ENCODE measurements at regions not wholly inside any gene's neighbourhood (a gene's known extent, or its start where the extent isn't known, plus 50 kb on each side); places are given as distances from the start of the nearest gene placed in this dataset.
"Not testable (repeated sequence)": the region's sequence is repeated elsewhere in the genome, so short reads cannot be mapped to it uniquely, and the experiment has no call there.

DNA sequence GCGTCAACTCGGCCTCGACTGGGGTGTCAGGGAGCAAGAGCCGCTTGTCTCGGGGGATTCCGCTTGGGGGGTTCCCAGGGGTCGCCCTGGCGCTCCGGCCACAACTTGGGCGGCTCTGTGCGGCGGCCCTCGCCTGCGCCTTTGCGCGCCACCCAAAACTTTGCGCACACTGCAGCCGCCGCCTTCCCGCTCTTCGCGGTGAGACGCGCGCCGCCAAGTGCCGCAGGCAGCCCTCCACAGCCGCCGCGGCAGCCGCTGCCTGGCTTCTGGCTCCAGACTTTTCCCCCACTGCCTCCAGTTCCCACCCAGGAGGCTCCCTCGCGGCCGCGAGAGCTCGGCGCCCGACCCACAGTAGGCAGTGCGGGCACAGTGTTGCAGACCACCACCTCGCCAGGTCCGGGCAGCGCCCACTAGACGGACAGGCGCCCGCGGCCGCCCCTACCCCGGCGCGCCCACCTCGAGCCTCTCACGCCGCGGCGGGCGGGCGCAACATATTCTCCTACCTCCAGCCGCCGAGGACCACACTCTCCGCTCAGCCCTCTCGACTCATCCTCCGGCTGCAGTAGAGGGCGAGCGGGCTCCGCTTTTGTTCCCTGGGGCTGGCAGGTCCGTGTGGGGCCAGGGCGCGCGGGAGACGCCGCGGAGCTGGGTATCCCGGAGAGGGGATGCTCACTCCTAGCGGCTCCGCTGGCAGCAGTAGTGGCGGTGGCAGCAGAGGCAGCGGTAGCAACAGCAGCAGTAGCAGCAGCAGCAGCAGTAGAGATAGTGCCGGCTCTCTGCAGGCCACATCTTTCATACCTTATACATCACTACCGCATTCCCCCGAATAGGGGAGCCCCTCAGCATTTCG lies 296.6 kb downstream of the OMA1 start:
- no peak for DNase-seq

DNA sequence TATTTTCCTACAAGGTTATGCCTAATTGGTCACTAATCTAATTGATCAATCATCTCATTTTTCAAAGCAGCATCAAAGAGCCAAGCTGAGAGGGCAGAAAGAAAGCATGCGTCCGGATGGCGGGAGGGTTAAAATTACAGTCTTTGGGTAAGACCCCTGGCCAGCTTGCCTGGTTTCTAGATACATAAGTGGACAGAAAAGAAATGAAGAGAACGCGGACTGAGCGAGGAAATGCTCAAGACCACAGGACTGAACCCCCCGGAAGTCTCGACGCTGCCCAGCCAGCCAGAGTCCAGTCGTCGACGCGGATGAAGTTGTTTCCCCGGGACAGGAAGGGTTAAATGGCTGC lies 297.2 kb downstream of the OMA1 start:
- DNase-seq: no peak

DNA sequence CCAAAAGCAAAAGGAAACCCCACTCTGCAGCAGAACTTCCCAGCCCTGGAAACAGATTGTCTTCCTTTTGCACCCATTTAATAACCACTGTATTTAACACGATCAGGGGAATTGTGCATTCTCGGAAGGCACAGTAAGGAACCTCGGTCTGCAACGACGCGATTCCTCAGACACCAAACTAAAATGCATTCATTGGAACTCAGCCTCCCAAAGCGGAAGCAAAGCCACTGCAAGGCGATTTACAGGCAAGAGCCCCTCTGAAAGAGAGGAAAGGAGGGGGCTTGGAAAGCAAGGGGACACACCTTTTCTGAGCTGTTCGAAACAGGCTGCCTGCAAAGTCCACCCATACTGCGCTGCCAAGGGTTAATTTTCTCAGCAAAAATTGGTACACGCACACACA lies 297.7 kb downstream of the OMA1 start:
- no peak for DNase-seq

DNA sequence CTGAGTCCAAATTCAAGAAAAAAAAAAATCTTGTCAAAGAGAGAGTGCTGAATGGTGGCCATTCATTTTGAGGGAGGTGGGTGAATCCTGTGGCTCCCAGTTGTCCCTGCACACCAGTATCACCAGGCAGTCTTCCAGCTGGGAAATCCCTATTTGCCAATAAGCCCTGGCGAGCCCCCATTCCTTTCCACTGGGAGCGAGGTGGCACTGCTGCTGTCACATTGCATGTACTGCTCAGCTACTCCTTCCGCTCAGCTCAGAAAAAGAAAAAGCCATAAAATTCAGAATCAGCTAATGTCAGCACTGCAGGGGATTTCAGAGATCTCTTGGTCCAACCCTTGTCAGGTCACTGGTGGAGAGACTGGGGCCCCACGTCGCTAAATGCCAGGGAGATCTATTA lies 298.5 kb downstream of the OMA1 start:
- no peak for DNase-seq

DNA sequence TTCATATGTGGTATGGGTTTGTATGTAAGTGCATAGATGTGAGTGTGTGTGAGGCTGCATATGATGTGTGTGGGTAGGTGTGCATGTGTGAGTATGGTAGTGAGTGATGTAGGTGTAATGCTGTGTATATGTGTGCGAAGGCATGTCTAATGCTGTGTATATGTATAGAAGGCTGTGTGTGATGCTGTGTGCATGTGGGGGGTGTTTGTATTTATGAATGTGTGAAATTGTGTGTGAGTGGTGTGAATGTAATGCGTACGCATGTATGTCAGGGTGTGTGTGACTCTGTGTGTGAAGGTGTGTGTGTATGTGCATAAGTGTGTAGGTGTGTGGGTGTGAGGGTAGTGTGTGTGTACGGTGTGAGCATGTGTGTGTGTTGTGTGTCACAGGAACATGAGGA lies 300.0 kb downstream of the OMA1 start:
- no peak for DNase-seq

DNA sequence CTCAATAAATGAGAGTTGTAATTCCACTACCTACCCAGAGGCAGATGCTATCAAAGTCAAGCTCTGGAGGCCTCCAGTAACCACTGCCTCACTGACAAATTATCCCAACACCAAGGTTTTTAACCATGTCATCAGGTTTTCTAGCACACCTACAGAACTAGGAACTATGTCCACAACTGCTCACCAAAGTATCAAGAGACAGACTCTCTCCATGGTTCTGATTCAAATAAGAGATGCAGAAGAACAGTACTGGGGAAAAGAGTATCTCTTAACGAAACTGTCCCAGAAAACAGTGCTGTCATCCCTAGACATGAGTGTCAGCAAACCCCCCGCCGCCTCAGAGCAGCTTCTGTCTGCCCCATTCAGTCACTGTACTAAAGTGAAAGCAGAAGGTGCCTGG lies 301.7 kb downstream of the OMA1 start:
- DNase-seq: no peak

DNA sequence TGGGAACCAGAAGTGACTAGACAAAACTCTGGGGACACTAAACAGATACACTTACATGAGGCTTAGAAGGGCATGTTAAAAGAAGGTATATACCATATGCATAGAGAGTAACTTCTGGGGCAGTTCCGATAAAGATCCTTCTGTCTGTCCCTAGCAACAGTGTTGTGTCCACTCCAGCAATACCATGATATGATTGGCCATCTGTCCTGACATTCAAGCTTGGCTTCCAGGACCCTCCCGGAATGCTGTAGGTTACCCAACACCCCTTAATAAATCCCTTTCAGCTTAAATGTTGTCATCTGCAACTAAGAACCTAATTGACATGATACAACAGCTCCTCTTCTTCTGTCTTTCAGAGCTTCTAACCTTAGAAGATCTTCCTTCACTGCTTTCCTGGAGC lies 307.7 kb downstream of the OMA1 start:
- DNase-seq: no peak

DNA sequence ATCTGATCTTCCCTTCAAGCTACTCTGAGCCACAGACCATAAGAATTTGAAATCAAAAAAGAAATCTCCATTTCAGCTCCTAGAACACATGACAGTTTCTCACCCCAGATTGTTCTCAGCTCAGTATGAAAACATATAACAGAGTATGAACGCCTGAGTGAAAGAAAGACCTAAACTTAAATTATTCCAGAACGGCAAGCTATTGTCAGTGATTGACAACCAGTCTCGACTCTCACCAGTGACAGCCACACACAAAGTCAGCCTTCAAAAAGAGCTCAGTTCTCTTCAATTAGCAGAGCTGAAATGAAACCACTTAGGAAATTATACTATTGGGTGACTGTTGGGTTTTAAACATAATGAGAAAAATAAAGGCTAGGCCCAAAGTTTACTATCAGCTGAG lies 312.8 kb downstream of the OMA1 start:
- DNase-seq: no peak

DNA sequence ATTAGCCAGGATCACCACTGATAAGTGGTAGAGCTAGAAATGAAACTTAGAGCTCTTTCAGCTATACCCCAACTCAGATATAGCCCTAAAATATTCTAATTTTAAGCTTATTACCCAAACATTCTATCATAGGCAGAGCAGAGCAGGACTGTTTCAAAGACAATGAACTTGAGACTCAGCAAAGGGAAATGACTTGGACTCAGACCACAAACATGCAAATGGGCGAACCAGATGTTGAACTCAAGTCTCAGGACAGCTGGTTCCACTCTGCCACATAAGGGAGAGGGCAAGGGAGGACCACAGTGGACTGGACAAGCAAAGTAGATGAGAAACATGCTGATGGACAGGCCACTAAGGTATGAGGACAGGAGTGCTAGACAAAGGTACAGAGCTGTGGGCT lies 315.3 kb downstream of the OMA1 start:
- no peak for DNase-seq

DNA sequence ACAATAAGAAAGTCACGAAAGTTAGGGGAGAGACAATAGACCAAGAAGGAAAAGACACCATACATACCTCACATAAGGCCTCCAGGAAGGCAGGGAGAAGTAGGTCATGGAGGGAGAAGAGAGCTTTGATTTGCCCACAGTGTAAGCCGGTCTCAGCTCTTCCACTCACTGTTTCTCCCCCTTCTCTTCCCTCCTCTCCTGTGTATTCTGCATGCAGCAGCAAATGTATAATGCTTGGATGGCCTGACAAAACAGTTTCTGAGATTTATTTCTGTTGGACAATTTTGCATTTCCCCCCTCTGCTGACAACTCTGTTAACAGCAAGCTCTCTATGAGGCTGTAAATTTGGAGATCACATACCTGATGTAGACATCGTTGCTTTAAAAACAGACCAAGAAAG lies 318.9 kb downstream of the OMA1 start:
- no peak for DNase-seq

DNA sequence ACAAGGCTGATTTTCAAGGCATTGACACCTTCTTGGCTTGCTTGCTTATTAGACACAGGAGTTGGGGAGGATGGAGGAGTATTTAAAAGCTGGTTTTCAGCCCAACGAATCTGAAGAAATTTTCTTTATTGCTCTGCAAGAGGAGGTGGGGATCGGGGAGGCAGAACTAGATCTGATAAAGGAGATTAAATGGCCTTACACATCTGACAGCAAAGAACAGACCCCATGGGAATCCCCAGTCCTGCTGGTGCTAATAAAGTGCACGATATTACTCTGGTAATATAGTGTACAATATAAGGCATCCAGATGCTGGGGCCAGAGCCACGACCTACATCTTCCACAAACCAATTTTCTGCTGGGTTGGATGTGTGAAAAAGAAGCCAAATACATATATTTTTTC lies 323.0 kb downstream of the OMA1 start:
- no peak for DNase-seq

DNA sequence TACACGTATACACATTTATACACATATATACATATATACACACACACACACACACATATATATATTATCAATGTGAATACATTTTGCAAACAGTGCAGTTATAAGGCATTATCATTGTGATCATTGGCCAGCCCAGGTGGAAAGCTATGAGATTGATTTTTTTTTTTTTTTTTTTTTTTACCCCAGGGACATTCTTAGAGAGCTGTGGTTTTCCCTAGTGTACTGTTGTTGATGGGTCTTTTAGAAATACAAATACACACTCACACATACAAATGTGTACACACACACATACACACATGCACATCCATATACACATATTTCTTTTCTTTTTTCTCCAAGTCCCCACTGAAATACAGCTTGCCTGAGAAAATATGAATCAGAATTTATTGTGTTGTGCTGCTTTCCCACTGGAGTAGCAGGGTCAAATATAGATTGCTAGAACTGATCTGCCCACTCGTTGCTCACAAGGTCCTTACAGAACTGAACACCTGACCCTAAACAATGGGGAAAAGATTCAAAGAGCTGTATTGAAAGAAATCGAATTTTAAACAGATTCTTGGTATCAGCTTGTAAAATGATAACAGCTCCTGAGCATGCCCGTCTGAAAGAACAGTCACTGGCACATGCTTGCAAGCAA lies 325.6 kb downstream of the OMA1 start:
- DNase-seq: no peak

DNA sequence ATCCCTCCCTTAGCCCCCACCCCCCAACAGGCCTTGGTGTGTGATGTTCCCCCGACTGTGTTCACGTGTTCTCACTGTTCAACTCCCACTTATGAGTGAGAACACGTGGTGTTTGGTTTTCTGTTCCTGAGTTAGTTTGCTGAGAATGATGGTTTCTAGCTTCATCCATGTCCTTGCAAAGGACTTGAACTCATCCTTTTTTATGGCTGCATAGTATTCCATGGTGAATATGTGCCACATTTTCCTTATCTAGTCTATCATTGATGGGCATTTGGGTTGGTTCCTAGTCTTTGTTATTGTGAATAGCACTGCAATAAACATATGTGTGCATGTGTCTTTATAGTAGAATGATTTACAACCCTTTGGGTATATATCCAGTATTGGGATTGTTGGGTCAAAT lies 330.4 kb downstream of the OMA1 start:
- not testable (repeated sequence) for DNase-seq

DNA sequence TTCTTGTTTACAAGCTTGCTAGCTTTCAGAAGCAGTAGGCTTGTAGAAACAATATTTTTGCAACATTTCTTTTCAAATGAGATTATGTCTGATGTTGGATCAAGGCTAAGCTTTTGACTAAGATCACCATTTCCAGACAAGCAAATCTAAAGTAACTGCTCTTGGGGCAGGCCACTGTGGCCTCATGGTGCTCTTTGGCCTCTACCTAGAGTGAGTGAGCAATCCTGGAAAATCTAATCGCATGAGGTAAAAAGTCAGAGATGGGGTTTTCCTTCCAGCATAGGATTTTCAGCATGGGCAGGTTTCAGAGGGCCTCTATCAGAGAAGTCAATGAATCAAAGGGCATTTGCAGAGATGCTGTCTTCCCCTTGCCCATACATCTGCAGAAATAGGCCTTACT lies 331.9 kb downstream of the OMA1 start:
- no peak for DNase-seq

DNA sequence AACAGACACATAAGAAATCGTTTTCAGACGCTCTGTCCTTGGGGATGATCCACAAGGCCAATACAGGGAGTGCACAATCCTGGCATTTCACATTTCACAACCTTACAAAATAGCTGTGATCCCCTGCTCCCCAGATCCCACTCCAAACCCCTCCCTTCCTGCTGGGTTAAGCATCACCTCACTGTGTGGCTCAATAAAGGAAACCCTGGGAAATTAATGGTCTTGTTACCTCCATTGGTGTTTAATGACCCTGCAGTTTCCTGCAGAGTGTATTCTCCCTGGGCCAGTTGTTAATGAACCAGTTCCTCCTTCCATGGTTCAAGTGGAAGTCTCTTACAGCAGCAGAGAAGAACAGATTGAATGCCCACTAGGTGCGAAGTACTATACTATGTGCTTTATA lies 334.7 kb downstream of the OMA1 start:
- DNase-seq: no peak

DNA sequence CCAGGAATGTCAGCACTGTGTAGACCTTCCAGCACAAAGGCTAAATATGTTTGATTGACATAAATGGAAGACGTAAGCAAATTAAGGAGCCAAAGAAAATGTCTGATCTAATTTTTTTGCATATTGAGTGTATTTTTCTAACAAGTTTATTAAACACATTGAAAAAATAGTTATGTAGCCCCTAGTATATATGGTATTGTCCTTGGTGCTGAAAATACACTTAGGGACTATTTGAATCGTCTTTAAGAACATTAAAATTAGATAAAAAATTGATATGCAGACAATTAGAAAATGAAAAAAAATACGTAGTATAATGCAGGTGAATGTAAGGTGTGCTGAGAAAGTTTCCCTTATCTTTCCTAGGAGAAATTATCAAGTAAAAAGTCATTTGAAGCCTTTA lies 337.0 kb downstream of the OMA1 start:
- no peak for DNase-seq

DNA sequence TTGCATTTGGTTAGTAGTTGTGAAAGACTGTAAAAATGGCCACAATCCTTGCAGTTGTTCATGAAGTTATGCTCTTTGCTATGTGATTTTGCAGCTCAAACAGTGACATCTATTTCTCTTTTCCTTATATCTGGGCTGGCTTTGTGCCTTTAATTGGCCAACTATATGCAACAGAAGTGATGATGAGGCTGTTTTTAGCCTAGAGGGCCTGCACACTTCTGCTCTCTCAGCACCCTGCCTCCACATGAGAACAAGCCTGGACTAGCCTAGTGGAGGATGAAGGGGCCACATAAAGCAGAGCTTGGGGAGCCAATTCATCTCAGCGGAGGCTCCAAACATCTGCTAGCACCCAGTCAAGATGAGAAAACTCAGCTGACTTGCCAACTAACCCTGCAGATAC lies 339.8 kb downstream of the OMA1 start:
- DNase-seq: no peak

DNA sequence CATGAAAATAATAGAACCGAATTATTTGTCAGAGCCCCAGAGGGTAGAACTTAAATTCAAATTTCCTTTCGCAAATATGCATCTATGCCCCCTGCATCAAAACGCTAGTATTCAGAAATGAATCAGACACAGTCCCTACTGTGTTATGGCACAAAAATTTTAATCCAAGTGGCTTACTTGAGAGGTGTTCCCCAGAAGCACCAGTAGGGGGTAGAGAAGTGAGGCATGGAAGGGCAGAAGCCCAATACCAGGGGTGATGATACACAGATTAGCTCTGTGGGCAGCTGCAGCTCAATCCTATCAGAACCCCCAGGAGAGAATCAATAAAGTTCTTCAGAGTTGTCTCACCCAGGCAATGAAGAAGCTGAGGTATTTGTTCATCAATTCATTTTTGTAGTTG lies 342.2 kb downstream of the OMA1 start:
- DNase-seq: no peak

DNA sequence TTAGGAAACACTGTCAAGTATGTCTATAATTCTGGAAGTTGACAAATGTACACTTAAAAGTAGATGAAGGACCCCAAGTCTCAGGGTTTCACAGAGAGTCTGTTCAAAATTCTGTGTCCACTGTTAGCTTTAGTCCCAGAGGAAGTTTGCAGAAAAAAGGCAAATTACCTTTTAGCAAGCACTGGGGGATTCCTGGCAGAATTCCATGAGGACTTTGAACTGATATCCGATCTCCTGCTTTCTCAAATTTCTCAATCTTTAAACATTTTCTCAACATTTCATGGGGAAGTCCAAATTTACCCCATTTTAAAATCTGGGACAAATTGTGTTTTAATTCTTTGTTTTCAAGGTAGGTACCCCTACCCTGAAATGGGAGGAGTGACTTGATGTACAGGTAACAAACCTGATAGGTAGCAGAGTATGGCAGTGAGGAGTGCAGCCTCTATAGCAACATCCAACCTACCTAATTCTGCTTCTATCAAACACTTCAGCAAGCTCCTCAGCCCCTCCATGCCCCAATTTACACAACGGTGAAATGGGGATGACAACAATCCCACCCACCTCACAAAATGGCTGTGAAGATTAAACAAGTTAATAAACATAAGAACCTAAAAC lies 344.9 kb downstream of the OMA1 start:
- DNase-seq: no peak

DNA sequence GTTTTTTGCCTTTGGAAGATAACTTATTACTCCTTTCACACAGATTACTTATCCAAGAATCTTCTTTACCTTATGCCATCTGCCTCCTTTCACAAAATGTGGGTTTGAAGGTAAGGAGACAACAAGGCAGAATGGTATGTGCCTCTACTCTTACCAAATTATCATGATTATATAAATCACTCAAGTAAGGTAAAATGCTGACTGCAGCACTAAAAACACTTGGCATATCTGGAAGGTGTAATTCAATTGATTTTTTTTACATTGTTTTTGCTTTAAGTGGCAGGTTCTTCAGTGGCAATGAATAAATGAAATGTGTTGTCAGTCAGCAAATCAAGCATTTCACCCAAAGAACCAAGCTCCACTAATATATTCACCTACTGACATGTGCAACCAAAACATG lies 346.1 kb downstream of the OMA1 start:
- no peak for DNase-seq

DNA sequence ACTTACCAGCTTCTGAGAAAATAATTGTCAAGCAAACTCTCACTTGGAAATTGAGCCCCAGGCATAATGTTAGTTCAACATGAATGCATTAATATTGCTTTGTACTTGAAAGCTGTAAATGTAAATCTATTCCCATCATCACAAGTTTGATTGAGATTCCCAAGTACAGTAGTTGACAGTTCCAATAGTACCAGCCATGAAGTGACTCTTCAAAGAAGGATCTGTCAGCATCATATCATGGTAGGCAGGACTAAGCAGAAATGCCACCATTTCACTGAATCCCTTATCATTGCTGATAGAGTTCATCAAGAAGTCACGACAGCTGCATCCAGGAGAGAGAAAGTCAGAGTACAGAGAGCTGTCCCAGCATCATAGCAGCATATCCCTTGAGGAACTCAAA lies 348.7 kb downstream of the OMA1 start:
- DNase-seq: no peak

DNA sequence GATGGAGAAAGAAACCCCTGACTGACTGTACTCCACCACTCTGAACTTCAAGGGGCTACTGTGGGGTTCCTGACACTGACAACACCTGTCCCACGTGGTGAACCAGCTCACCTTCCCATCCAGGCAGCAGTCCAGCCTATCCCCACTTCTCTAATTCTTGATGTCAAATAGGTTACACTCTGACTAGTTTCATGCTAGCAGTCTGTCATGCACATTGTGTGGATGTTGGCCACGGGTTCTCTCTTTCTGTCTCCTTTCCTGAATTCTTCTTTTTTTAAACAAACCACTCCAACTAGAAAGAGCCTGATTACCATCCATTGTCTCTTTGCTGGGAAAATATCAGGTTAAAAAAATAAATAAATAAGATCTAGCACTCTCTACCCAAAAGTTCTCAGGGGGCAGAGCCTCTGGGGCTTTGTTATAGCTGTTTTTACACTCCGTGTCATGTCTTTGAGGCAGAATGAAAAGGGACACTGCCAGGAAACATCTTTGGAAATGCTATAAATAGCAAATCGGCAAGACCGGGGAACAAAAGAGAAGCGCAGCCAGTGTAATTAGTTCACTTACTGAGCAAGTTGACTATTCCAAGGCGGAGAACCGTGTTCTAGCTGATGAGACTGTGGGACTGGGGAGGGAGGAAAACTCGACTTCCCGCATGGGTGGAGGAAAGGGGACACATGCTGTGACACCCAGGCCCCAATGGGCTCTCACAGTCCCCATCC lies 356.1 kb downstream of the OMA1 start:
- DNase-seq: no peak

DNA sequence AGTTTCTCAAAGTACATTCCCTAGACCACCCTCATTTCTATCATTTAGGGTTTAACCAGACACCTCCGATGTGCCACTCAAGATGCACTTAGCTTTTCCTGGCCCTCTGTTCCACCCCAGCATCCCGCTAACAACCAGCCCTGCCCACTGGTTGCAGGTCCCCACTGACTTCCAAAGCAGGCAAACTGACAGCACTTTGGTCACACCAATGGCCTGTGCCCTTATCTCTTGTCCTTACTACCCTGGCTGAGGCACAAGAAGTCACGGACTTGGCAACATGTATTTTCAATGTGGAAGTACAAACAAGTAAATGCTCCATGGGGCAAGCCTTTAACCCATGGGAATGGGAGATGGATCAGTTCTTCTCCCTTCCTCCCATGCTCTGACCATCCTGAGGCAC lies 357.1 kb downstream of the OMA1 start:
- DNase-seq: no peak

DNA sequence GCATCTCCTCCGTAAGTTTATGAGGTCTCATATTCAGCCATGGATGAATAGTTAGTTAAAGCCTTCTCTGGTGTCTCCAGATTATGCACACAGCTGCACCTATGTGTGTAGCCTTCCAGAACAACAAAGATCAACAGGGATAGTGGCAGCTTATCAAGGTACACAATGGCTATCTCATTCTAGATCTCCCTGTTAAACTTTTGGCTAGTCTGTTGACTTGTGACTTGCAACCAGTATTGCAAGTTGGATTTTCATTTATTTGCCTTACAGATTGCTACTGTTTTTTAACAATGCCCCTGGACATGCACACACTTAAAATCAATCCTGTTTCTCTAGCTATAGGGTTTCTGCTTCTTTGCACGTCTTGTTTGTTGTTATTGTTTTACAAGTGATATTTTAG lies 363.2 kb downstream of the OMA1 start:
- no peak for DNase-seq
